GM12892 (cell line): ENCODE measurements at regions not wholly inside any gene's neighbourhood (a gene's known extent, or its start where the extent isn't known, plus 50 kb on each side); places are given as distances from the start of the nearest gene placed in this dataset.

Source experiments
- POLR2A ChIP-seq: IDR thresholded peaks from 2 replicates; pipeline ENCODE4 v1.6.1; 2011; ENCODE audit warnings: low read depth, low read length, control low read depth
- TAF1 ChIP-seq: IDR thresholded peaks from 2 replicates; pipeline ENCODE4 v1.6.1; 2011; ENCODE audit warnings: low read depth, mild to moderate bottlenecking, control low read depth, low read length, borderline replicate concordance

DNA sequence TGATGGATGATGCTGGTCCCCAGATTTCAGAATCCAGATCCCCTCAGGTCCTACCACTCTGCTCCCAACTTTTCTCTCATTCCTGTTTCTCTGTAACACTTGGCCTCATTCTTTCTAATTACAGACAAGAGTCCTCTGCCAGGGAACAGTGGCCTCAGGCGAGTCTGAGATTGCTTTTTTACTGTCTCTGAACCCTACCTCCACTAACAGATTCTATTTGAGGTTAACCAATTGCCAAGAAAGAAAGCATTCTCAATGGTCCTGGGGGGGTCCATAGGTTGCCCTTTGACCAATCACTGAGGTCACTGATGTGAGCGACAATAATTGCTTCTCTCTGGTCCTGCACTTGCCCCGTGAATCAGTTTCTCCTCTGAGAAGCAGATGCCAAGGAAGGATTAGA lies 145.2 kb upstream of the TMEM108 start:
- TF ChIP-seq POLR2A: no peak
- TF ChIP-seq TAF1: no peak
